HCT116 (cell line): ENCODE measurements at regions not wholly inside any gene's neighbourhood (a gene's known extent, or its start where the extent isn't known, plus 50 kb on each side); places are given as distances from the start of the nearest gene placed in this dataset.

Source experiments
- ATAC-seq: fragments of 200-7000 bp; cut with Tn5 transposase; 2 replicates; pipeline ENCODE4 v1.9.1; 2020; ENCODE audit warnings: mild to moderate bottlenecking, moderate library complexity
- BruUV-seq: library from RNA; stranded (reverse); fragments of 400-500 nt; replicated peaks from 2 replicates; lab custom pipeline; 2021; lab: Mats Ljungman, UMichigan
- CTCF ChIA-PET: fragments of 300-600 bp; sonication (Branson Sonifier 250); formaldehyde crosslinking; loops from one replicate; lab custom pipeline; 2021; ENCODE audit warnings: antibody characterized with exemption; lab: Charles Lee
- POLR2A ChIA-PET: fragments of 300-600, 350-600 bp; sonication (Branson Sonifier 250); formaldehyde crosslinking; loops from one replicate; lab custom pipeline; 2021; ENCODE audit warnings: antibody characterized with exemption; lab: Charles Lee
- RAD21 ChIA-PET, 2 experiments: fragments of 300-600 bp; sonication (Branson Sonifier 250); formaldehyde crosslinking; loops; one replicate each; lab custom pipeline; 2023; ENCODE audit warnings: low total read pairs in 2 of 2; ENCODE audit not compliant: uncharacterized antibody in 2 of 2, unreplicated experiment in 2 of 2, low non-redundant PET in 1 of 2; lab: Charles Lee
- DNase-seq: peaks from one replicate; pipeline ENCODE4 v3.0.0-alpha.2; 2010; ENCODE audit warnings: low read depth, low spot score
- H2AFZ ChIP-seq: fragments of 200-600 bp; shearing (Covaris generic), sonication (generic); 2 replicates; pipeline ENCODE4 v1.6.1; 2017; ENCODE audit warnings: low read depth, mixed run types, mixed read lengths, antibody characterized with exemption, low read length; ENCODE audit not compliant: poor library complexity, severe bottlenecking
- H3K27ac ChIP-seq: 2 replicates; pipeline ENCODE4 v1.5.1; 2012; ENCODE audit warnings: low read depth, low read length
- H3K27me3 ChIP-seq: fragments of 200-600 bp; sonication (generic); 2 replicates; pipeline ENCODE4 v1.6.1; 2016; ENCODE audit warnings: mixed run types, low read length, mixed read lengths; ENCODE audit not compliant: insufficient read depth
- H3K36me3 ChIP-seq, 2 experiments: fragments of 200-500 bp in 1 of 2; fragments of 200-600 bp in 1 of 2; sonication (Bioruptor generic) in 1 of 2; sonication (generic) in 1 of 2; 2 replicates each; pipeline versions ENCODE4 v1.5.1 to v1.6.1; 2014 to 2016; ENCODE audit warnings: low read length in 2 of 2, inconsistent platforms in 1 of 2, mixed read lengths in 1 of 2, mixed run types in 1 of 2; ENCODE audit not compliant: insufficient read depth in 2 of 2, control insufficient read depth in 1 of 2
- H3K4me1 ChIP-seq, 2 experiments: fragments of 200-600 bp in 1 of 2; sonication (generic) in 1 of 2; 2 replicates each; pipeline versions ENCODE4 v1.5.1 to v1.6.1; 2012 to 2017; ENCODE audit warnings: low read length in 2 of 2, inconsistent platforms in 1 of 2, mild to moderate bottlenecking in 1 of 2, mixed read lengths in 1 of 2, mixed run types in 1 of 2, moderate library complexity in 1 of 2; ENCODE audit not compliant: insufficient read depth in 2 of 2, control insufficient read depth in 1 of 2
- H3K4me2 ChIP-seq: fragments of 200-600 bp; sonication (generic); 2 replicates; pipeline ENCODE4 v1.6.1; 2017; ENCODE audit warnings: mixed run types, low read length, mixed read lengths
- H3K4me3 ChIP-seq, 2 experiments: fragments of 200-600 bp in 1 of 2; sonication (generic) in 1 of 2; replicated peaks in 1 of 2; 2 replicates each; pipeline ENCODE4 v1.5.1; 2011 to 2016; ENCODE audit warnings: low read length in 2 of 2, control low read depth in 1 of 2, low read depth in 1 of 2, mild to moderate bottlenecking in 1 of 2, mixed read lengths in 1 of 2, mixed run types in 1 of 2
- H3K79me2 ChIP-seq: fragments of 200-600 bp; sonication (generic); 2 replicates; pipeline ENCODE4 v1.6.1; 2017; ENCODE audit warnings: mild to moderate bottlenecking, mixed run types, low read length, moderate library complexity, mixed read lengths; ENCODE audit not compliant: insufficient read depth
- H3K9ac ChIP-seq: fragments of 200-600 bp; sonication (generic); 2 replicates; pipeline ENCODE4 v1.6.1; 2016; ENCODE audit warnings: low read length, mixed read lengths
- H3K9me2 ChIP-seq: fragments of 200-600 bp; sonication (generic), shearing (Covaris generic); 2 replicates; pipeline ENCODE4 v1.6.1; 2017; ENCODE audit warnings: mixed run types, mild to moderate bottlenecking, moderate library complexity; ENCODE audit not compliant: insufficient read depth
- H3K9me3 ChIP-seq, 2 experiments: fragments of 200-500 bp in 1 of 2; fragments of 200-600 bp in 1 of 2; sonication (Bioruptor generic) in 1 of 2; sonication (generic) in 1 of 2; 2 replicates each; pipeline ENCODE4 v1.6.1; 2014 to 2017; ENCODE audit warnings: low read length in 2 of 2, mixed read lengths in 2 of 2, inconsistent platforms in 1 of 2, low read depth in 1 of 2, mild to moderate bottlenecking in 1 of 2, mixed run types in 1 of 2, moderate library complexity in 1 of 2; ENCODE audit not compliant: control insufficient read depth in 1 of 2, insufficient read depth in 1 of 2
- H4K20me1 ChIP-seq: fragments of 200-600 bp; sonication (generic), shearing (Covaris generic); 2 replicates; pipeline ENCODE4 v1.6.1; 2017; ENCODE audit warnings: mixed run types, mild to moderate bottlenecking, moderate library complexity; ENCODE audit not compliant: insufficient read depth
- ATF3 ChIP-seq: IDR thresholded peaks from 2 replicates; pipeline ENCODE4 v1.6.1; 2012
- CBX3 ChIP-seq: IDR thresholded peaks from 2 replicates; pipeline ENCODE4 v1.6.1; 2012; ENCODE audit warnings: low read depth
- EGR1 ChIP-seq: IDR thresholded peaks from 2 replicates; pipeline ENCODE4 v1.6.1; 2012; ENCODE audit warnings: low read depth
- ELF1 ChIP-seq: IDR thresholded peaks from 2 replicates; pipeline ENCODE4 v1.6.1; 2012; ENCODE audit warnings: low read depth, borderline replicate concordance
- EZH2 ChIP-seq: fragments of 200-600 bp; sonication (generic); IDR thresholded peaks from 2 replicates; pipeline ENCODE4 v1.6.1; 2017; ENCODE audit warnings: antibody characterized with exemption, mixed run types
- EZH2phosphoT487 ChIP-seq: fragments of 200-600 bp; IDR thresholded peaks from 2 replicates; pipeline ENCODE4 v1.6.1; 2018; ENCODE audit warnings: antibody characterized with exemption, borderline replicate concordance
- FOSL1 ChIP-seq: IDR thresholded peaks from 2 replicates; pipeline ENCODE4 v1.6.1; 2012; ENCODE audit warnings: low read depth
- JUND ChIP-seq: IDR thresholded peaks from 2 replicates; pipeline ENCODE4 v1.6.1; 2012
- POLR2A ChIP-seq: IDR thresholded peaks from 2 replicates; pipeline ENCODE4 v1.7.0; 2011; ENCODE audit warnings: borderline replicate concordance; ENCODE audit not compliant: insufficient read depth, insufficient read length; ENCODE audit errors: extremely low read depth
- RAD21 ChIP-seq: IDR thresholded peaks from 2 replicates; pipeline ENCODE4 v1.6.1; 2012; ENCODE audit warnings: low read depth, mild to moderate bottlenecking
- SIN3A ChIP-seq: IDR thresholded peaks from 2 replicates; pipeline ENCODE4 v1.6.1; 2012; ENCODE audit warnings: low read depth
- SP1 ChIP-seq: IDR thresholded peaks from 2 replicates; pipeline ENCODE4 v1.6.1; 2012; ENCODE audit warnings: low read depth
- TCF7L2 ChIP-seq: IDR thresholded peaks from 2 replicates; pipeline ENCODE4 v1.7.0; 2011; ENCODE audit warnings: borderline replicate concordance, inconsistent platforms; ENCODE audit not compliant: insufficient read depth, insufficient read length; ENCODE audit errors: extremely low read depth
- YY1 ChIP-seq: IDR thresholded peaks from 2 replicates; pipeline ENCODE4 v1.6.1; 2011; ENCODE audit warnings: low read length, low read depth, moderate library complexity, mild to moderate bottlenecking; ENCODE audit not compliant: insufficient replicate concordance; ENCODE audit errors: extremely low read depth
- ZFX ChIP-seq: fragments of 450-650 bp; IDR thresholded peaks from 2 replicates; pipeline ENCODE4 v1.6.1; 2017
- ZNF274 ChIP-seq: fragments of 200-500 bp; sonication (Bioruptor generic); IDR thresholded peaks from 2 replicates; pipeline ENCODE4 v1.6.1; 2014; ENCODE audit warnings: mild to moderate bottlenecking, low read depth, low read length, inconsistent platforms
- intact Hi-C: fragments of 100-400 bp; cut with micrococcal nuclease; formaldehyde crosslinking; loops from 2 replicates; pipeline ENCODE4 v1.10.0; 2022
- TF ChIP-seq, protein P1 (sequence below), 3 experiments: fragments of 200-600 bp in 1 of 3; sonication (generic) in 1 of 3; IDR thresholded peaks in 2 of 3; conservative IDR thresholded peaks in 1 of 3; 2 replicates each; pipeline ENCODE4 v1.5.1; 2012 to 2017; ENCODE audit warnings: low read depth in 2 of 3, low read length in 2 of 3, antibody characterized with exemption in 1 of 3, borderline replicate concordance in 1 of 3, control low read depth in 1 of 3, mild to moderate bottlenecking in 1 of 3, mixed read lengths in 1 of 3, mixed run types in 1 of 3, moderate library complexity in 1 of 3; ENCODE audit not compliant: insufficient read depth in 1 of 3
- TF ChIP-seq, protein P2 (sequence below): IDR thresholded peaks from 2 replicates; pipeline ENCODE4 v1.6.1; 2011; ENCODE audit warnings: mild to moderate bottlenecking, low read length, moderate library complexity; ENCODE audit not compliant: insufficient replicate concordance; ENCODE audit errors: extremely low read depth
- TF ChIP-seq, protein P3 (sequence below): IDR thresholded peaks from 2 replicates; pipeline ENCODE4 v1.6.1; 2012

DNA sequence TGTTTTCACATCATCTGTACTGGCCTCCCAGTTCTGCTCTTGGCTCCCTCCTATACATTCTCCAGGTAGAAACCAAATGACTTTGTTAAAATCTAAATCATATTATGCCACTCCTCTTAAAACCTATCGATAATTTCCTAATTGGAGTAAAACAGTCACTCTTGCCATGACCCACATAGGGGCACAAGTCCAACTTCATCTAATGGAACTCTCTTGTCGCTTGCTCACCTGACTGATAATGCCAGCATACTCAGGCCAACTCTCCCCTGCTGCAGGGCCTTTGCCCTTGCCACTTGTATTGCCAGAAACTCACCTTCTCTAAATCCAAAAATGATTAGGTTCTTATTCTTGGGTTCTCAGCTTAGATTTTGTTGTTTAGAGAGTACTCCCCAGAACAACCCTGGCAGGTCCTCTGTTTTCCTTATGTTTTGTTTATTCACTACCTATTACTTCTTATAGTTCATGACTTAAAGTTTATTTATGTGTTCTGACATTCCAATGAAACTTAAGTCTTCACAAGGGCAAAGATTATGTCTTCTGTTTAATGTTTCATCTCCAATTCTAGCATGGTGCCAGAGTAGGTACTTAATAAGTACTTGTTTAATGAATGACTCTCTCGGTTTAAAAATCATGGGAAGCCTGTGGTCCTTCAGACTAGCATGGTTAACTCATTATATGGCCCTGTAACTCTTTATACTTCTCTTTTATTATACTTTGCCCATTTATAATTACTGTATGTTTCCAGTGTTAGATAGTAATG lies 345.9 kb upstream of the SMIM30 start:
- CTCF ChIA-PET = no interaction called here
- H3K36me3 ChIP-seq = no peaks in the 10 kb centered on the region

More for the DNA sequence above, 345.9 kb upstream of the SMIM30 start:
- ChIA-PET RAD21 (no interaction called here), POLR2A (no interaction called here)
- no peaks in the 10 kb centered on the region for H3K79me2 ChIP-seq
- H3K27ac ChIP-seq = no peak overlapping the region
- ATAC-seq (no peak), DNase-seq (no peak)
- no peak overlapping the region for H3K4me2 ChIP-seq
- no TSS peak for BruUV-seq
- H2AFZ ChIP-seq = no peak overlapping the region
- TF ChIP-seq EGR1 (no peak), EZH2 (no peak), ZNF274 (no peak), SIN3A (no peak), ZFX (no peak), ATF3 (no peak), JUND (no peak), SP1 (no peak), ELF1 (no peak), TCF7L2 (no peak), POLR2A (no peak), FOSL1 (no peak), RAD21 (no peak), YY1 (no peak), EZH2phosphoT487 (no peak), CBX3 (no peak)
- TF ChIP-seq, protein P1, sequence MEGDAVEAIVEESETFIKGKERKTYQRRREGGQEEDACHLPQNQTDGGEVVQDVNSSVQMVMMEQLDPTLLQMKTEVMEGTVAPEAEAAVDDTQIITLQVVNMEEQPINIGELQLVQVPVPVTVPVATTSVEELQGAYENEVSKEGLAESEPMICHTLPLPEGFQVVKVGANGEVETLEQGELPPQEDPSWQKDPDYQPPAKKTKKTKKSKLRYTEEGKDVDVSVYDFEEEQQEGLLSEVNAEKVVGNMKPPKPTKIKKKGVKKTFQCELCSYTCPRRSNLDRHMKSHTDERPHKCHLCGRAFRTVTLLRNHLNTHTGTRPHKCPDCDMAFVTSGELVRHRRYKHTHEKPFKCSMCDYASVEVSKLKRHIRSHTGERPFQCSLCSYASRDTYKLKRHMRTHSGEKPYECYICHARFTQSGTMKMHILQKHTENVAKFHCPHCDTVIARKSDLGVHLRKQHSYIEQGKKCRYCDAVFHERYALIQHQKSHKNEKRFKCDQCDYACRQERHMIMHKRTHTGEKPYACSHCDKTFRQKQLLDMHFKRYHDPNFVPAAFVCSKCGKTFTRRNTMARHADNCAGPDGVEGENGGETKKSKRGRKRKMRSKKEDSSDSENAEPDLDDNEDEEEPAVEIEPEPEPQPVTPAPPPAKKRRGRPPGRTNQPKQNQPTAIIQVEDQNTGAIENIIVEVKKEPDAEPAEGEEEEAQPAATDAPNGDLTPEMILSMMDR (IDR thresholded peaks at IDR 0.05 in 2 of 3, conservative IDR thresholded peaks at IDR 0.05 in 1 of 3; ENCODE audit: borderline replicate concordance in 1 of 3, insufficient read depth in 1 of 3, low read depth in 2 of 3, low read length in 2 of 3) = no peak
- TF ChIP-seq, protein P2, sequence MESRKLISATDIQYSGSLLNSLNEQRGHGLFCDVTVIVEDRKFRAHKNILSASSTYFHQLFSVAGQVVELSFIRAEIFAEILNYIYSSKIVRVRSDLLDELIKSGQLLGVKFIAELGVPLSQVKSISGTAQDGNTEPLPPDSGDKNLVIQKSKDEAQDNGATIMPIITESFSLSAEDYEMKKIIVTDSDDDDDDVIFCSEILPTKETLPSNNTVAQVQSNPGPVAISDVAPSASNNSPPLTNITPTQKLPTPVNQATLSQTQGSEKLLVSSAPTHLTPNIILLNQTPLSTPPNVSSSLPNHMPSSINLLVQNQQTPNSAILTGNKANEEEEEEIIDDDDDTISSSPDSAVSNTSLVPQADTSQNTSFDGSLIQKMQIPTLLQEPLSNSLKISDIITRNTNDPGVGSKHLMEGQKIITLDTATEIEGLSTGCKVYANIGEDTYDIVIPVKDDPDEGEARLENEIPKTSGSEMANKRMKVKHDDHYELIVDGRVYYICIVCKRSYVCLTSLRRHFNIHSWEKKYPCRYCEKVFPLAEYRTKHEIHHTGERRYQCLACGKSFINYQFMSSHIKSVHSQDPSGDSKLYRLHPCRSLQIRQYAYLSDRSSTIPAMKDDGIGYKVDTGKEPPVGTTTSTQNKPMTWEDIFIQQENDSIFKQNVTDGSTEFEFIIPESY = no peak
- TF ChIP-seq, protein P3, sequence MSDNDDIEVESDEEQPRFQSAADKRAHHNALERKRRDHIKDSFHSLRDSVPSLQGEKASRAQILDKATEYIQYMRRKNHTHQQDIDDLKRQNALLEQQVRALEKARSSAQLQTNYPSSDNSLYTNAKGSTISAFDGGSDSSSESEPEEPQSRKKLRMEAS = no peak
- no peaks in the 10 kb centered on the region for H3K27me3 ChIP-seq
- intact Hi-C loops = no loop called here
- no peaks in the 10 kb centered on the region for H3K9me3 ChIP-seq
- H3K9ac ChIP-seq = no peak overlapping the region
- H3K4me1 ChIP-seq = no peaks in the 10 kb centered on the region
- no peaks in the 10 kb centered on the region for H4K20me1 ChIP-seq
- H3K9me2 ChIP-seq = no peaks in the 10 kb centered on the region
- no peak overlapping the region for H3K4me3 ChIP-seq
